ENCODE measurements at regions not wholly inside any gene's neighbourhood (a gene's known extent, or its start where the extent isn't known, plus 50 kb on each side); places are given as distances from the start of the nearest gene placed in this dataset.

GRCh38 chr2:237150831-237151375 is 65.2 kb downstream of the COPS8 start:
- TF ChIP-seq CTCF (conservative IDR thresholded peaks at IDR 0.05; ENCODE audit: low read depth, low read length) (no peak), EZH2 (IDR thresholded peaks at IDR 0.05; ENCODE audit: borderline replicate concordance, low read depth, low read length, poor library complexity, severe bottlenecking) (no peak)

Measured in A673 (cell line).